ENCODE measurements at regions not wholly inside any gene's neighbourhood (a gene's known extent, or its start where the extent isn't known, plus 50 kb on each side); places are given as distances from the start of the nearest gene placed in this dataset.
"Not testable (repeated sequence)": the region's sequence is repeated elsewhere in the genome, so short reads cannot be mapped to it uniquely, and the experiment has no call there.

DNA sequence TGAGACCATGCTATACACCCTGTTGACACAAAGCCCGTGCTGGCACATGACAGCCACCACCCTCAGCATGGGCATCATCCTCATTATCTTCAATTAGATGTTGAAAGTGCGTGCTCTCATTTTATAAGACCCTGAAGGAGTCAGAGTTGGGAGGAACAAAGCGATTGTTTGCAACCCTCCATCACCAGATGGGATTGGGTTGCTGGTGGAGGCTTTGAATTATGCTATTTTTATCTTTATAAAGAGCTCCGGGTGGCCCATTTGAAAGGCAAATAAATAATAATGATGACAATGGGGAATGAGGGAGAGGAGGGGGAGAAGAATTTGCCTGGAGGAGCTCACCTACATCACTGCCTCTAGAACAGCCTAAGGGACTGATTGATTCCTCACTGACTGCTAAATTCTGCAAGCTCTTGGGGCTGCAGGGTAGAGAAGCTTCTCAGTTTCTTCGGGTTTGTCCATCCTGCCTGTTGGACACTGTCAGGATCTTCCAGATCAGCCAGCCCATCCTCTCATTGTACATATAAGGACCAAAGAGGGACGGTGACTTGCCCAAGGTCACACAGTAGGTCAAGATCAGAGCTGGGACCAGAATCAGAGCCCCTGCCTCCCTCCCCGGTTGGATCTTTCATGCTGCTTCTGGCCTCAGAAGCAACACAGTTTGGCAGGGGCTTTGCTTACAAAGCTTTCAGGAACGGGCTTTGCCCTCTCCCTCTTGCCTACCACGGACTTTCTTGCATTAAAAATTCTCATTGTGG lies 130.9 kb upstream of the ZBTB40 start:
- DNase-seq: no peak

GRCh38 chr1:22321917-22322316 lies 129.7 kb upstream of the ZBTB40 start:
- DNase-seq: no peak

- DNase-seq: no peak
Observed at GRCh38 chr1:22323141-22323845, 128.4 kb upstream of the ZBTB40 start.

GRCh38 chr1:22323846-22324504 lies 127.7 kb upstream of the ZBTB40 start:
- no peak for DNase-seq

DNA sequence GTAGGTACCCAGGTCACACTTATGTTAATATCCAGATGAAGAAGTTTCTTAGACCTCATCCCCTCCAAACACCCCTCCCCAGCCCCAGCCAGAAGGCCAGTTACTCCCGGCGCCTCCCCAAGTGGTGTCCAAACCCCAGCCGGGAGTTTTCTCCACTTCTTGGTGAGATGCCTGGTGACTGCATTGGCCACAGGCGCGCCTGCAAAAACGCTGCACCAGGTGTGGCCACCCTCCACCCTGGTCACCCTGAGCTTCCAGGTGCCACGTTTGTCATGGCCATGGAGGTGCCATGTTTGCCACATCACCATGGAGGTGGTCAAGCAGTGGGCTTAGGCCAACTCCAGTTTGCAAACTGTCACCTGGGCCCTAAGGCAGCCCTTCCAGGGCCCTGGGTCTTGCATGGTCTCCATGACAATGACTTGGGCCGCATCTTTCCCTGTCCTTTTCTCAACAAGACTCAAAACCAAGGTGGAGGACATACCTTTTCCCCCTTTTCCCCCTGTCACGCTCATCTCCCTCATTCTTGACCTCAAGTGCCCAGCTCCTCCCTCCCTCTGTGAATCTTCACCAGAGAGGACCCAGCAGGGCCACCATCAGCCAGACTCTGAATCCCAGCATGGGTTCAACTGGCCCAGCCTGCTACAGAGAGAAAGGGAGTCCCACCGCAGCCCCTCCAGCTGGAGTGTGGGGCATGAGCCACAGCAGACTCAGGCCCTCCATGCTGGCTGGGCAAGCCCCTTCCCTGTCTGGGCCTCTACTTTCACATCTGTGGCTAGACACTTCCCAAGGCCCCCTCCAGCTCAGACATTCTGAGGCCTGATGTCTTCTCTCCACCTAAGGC lies 125.9 kb upstream of the ZBTB40 start:
- no peak for DNase-seq

DNA sequence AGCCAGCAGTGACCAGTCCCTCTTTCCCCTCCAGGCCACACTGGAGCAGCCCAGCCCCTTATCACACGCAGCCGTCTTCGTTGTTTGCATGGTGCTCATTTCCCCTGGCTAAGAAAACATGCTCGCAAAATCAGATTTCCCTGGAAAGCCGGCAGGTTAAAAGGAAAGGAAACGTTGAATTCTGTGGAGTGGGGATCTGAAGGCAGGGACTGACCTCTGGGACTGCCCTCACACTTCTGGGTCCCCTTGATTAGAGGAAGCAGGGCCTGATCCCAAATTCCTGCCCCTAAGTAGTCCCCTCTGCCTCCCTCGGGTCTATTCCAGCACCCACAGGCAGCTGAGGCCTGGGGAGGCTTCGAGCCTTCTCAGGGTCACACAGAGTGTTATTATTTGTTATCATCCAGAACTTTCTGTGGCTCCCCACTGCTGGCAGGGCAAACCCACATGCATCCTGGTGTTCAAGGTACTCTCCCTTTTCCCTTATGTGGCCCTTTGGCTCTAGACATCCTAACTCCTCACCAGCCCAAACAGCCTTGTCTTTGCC lies 125.2 kb upstream of the ZBTB40 start:
- DNase-seq: no peak

DNA sequence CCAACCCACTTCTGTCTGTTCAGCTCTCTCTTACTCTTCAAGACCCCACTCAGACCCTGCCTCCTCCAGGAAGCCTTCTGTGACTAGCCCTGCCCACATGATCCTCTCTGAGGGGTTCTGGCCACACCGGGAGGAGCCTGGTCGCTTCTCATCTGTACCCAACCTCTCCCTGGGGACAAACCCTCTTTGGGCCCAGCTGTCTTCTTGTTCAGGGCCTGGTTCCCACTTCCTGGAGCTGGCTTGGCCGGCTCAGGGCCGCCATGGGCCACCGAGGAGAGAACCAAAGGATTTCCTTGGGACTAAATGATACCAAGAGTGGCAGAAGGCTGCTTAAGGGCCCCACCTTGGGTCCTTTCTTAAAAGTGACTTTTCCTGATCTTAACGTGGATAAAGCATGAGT lies 124.7 kb upstream of the ZBTB40 start:
- DNase-seq: no peak

GRCh38 chr1:22327411-22327810 lies 124.2 kb upstream of the ZBTB40 start:
- no peak for DNase-seq

DNA sequence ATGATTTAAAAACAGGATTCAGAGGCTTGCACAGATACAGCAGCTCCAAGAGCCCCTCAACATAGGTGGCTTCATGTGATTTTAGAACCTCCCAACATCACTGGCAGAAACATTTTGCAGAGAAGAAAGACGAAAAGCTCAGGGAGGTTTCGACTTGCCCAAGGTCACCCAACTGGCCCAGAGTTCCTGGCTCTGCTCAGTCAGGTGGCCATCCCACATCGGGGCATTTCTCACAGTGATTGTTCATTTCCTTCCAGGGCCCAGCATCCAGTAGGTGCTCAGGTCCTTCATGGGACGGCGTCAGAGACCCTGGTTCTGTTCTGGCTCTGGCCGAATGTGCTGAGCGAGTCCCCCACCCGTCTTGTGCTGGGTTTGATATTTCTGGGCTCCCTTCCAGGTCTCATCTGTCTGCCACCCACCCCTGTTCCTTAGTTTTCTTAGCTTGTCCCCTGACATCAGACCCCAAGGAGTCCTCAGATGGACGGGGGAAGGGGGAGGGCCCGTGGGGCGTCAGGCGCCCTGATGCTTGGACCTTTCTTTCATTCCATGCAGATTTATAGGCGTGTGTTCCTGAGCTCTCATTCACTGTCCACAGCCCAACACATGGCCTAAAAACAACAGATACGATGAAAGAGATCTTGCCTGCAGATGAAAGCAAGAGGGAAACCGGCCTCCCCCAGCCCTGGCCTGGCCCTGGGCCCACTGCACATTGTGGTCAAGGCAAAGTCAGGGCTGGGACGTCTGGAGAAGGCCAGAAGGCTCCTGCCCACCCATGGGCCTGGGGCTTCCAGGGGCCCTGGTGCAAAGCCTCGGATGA lies 123.1 kb upstream of the ZBTB40 start:
- DNase-seq: no peak

DNA sequence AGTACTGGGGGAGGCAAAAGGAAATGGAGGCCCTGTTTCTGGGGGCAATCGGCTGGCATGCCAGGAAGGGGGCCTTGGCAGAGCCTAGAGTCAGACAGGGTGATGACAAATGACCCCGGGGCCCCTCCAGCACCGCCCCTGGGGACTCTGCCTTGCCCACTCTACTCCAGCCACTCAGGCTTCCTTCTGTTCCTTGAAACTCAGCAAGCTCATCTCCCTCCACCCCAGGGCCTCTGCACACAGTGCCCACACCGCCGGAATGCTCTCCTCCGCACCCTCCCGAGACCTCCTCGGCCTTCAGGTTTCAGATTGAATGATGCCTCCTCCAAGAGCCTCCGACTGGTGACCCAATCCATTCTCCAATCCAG lies 122.5 kb upstream of the ZBTB40 start:
- no peak for DNase-seq

DNA sequence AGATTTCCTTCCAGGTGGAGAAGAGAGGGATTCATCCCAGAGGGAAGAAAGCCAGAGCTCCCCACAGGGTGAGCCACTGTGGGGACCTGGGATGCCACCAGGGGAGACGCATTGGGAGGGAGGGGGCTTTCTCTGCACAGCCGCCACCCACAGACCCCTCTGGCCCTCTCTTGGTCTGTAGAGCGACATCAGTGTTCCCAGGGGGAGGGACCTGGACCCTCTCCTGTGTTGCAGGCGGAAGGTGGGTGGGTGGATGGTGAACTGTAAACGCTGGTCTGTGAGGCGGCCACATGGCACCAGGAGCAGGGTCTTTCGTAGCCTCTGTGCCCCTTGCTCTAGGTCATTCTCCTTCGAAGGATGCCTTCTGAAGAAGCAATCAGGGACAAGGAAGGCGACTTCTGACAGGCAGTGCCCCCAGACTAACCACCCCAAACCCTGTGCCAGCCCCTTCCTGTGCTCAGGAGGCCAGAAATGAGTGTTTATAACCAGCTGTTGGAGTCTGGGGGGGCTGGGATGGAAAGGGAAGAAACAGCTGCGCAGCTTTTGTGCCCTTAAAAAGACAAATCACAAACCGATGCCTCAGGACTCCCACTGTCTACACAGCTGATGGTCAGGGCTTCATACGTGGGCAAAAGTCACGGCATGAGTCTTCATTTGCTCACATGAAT lies 121.4 kb upstream of the ZBTB40 start:
- DNase-seq: no peak

DNA sequence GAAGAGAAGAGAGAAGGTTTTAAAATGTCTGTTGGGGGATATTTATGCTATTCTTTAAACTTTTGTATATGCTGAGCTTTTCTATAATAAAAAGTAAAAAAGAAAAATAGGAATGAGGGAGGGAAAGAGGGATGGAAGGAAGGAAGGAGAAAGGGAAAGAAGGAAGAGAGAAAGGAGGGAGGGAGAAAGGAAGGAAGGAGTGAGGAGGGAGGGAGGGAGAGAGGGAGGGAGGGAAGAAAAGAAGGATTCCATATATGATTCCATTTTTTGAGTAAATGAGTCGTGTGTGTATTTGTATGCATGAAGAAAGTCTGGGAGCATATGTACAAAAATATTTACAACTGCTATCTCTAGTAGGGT lies 120.9 kb upstream of the ZBTB40 start:
- DNase-seq: no peak

DNA sequence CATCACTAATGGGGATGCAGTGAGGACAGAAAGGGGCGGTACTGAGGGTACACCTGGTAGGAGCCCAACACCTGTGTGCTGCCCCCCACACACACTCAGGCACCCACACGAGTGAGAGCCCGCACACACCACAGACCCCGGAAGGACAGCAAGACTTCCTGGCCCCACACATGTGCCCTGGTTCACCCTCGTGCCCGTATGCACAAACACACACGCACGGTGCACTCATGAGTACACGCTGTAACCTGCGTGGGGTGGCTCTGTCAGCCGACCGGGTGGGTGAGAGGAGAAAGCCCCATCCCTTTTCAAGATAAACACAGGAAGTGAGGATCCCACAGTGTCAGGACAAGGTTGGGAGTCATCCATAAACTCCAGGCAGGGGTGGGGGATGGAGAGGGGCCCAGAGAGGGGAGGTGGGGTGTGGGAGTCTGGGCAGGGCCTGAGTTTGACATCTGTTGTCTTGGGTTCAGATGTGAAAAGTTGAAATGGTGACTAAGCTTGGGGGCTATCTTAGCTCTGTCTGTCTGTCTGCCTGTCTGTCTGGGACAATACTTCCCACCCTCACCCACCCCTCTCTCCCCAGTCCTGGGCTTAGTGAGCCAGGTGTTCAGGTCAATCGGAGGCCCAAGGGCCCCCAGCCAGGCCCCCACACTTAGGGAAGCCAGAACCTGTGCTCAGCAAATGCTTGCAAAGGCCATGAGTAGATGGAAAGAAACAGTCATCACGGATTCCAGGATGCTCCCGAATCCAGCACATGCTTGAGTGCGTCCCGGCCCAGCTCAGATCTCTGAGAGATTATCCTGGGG lies 119.8 kb upstream of the ZBTB40 start:
- DNase-seq: no peak

GRCh38 chr1:22332424-22332717 lies 119.3 kb upstream of the ZBTB40 start:
- no peak for DNase-seq

DNA sequence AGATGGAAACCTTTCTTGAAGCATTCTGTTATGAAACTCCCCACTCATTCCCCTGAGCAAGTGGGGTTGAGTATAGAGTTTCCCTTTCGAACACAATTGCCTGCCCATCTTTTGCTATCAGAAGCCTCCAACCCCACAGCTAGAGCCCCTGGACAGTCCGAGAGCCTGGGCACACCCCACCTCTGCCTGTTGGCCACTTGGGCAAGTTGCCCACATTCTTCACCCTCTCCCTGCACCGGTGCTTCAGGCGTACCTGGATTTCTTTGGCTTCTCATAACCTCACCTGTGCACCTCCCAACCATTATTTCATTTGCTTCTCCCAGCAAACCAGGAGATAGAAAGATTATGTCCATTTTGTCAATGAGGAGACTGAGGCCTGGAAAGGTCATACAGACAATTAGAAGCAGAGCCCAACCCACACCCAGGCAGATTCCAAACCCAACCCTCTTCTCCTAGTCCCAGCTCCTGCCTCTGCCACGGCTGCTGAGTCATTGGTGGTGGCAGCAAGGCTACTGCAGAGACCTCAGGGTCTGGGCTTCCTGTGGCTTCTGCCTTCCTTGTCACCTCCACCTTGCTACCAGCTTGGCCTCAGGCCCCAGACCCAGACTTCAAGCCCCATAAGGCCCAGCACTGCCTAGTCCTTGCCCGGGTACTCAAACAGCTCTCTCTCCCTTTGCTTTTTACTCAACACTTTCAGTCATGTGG lies 118.7 kb upstream of the ZBTB40 start:
- peak; percentile 17 for DNase-seq

DNA sequence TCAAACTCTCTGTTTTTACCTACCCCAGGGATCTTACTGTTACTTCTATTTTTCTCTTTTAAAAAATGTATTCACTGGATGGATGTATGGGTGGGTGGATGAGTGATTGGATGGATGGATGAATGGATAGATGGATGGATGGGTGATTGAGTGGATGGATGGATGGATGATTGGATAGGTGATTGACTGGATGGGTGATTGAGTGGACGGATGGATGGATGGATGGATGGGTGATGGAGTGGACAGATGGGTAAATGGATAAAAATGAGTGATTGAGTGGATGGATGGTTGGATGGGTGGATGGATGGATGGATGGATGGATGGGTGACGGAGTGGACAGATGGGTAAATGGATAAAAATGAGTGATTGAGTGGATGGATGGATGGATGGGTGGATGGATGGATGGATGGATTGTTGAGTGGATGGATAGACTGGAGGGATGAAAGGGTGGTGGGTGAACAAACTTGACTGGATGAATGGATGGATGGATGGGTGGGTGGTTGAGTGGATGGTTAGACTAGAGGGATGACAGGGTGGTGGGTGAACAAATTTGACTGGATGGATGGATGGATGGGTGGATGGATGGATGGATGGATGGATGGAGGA lies 118.0 kb upstream of the ZBTB40 start:
- DNase-seq: no peak

DNA sequence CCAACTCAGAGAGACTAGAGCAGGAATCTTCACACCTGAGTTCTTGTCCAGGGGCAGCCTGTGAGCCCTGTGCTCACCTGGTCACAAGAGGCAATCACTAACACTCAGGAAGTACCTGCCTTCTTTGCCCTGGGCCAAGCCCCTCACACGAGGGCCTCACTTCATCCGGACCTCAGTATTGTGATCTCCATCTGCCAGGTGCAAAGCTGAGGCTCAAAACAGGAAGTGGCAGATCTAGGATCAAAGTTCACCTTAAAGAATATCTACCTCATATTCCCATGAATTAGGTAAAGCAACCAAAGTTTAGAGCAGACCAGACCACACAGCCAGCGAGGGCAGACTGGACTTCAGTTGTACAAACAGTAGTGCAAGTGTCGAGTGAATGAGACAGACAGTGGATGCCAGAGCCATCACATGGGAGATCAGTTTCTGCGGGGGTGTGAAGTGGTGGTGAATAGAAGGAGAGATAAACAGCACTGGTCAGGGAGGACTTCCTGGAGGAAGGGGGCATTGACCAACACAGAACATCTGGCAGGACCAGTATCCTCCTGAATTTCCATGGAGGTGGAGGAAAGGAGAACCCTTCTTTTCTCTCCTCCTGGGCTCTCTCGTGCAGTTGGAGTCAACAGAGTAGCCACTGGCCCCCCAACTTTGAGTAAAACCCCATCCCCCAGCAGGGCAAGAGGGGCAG lies 116.6 kb upstream of the ZBTB40 start:
- DNase-seq: no peak

- DNase-seq: not testable (repeated sequence)
Observed at GRCh38 chr1:22336274-22336673, 115.4 kb upstream of the ZBTB40 start.
